ENCODE measurements at regions not wholly inside any gene's neighbourhood (a gene's known extent, or its start where the extent isn't known, plus 50 kb on each side); places are given as distances from the start of the nearest gene placed in this dataset.

- Histone ChIP-seq H3K9me3 (ENCODE audit: low read length) (no peaks in the 10 kb centered on the region), H3K4me2 (ENCODE audit: low read length) (no peak overlapping the region), H3K4me3 (ENCODE audit: low read length) (no peak overlapping the region), H3K36me3 (ENCODE audit: insufficient read depth, low read length) (no peaks in the 10 kb centered on the region), H3K9ac (ENCODE audit: low read length) (no peak overlapping the region), H3K79me2 (replicated peaks; ENCODE audit: insufficient read depth, low read length) (no peaks in the 10 kb centered on the region), H3K27me3 (ENCODE audit: insufficient read depth, low read depth, low read length) (no peaks in the 10 kb centered on the region), H3K27ac (ENCODE audit: low read length) (no peak overlapping the region), H2AFZ (ENCODE audit: low read depth, low read length) (no peak overlapping the region), H3F3A (ENCODE audit: insufficient read depth, low read length, poor library complexity, severe bottlenecking) (no peaks in the 10 kb centered on the region), H3K9me2 (ENCODE audit: insufficient read depth, low read length) (no peaks in the 10 kb centered on the region), H4K20me1 (ENCODE audit: insufficient read depth) (no peaks in the 10 kb centered on the region)
- no peak for TF ChIP-seq POLR2AphosphoS5 (IDR thresholded peaks at IDR 0.05)
- TF ChIP-seq SMC3 (conservative IDR thresholded peaks at IDR 0.05; ENCODE audit: poor library complexity): no peak
- no peak for TF ChIP-seq EZH2 (IDR thresholded peaks at IDR 0.05; ENCODE audit: borderline replicate concordance, insufficient read depth, low read length, poor library complexity, severe bottlenecking)
These were observed 163.5 kb upstream of the NEBL start for GRCh38 chr10:21060626-21061025.

GRCh38 chr10:21057989-21058388 lies 160.9 kb upstream of the NEBL start:
- no peak overlapping the region for H2AFZ ChIP-seq (ENCODE audit: low read depth, low read length)
- TF ChIP-seq MXI1 (conservative IDR thresholded peaks at IDR 0.05; ENCODE audit: poor library complexity, severe bottlenecking) (no peak), RAD21 (conservative IDR thresholded peaks at IDR 0.05) (no peak), EZH2 (IDR thresholded peaks at IDR 0.05; ENCODE audit: borderline replicate concordance, insufficient read depth, low read length, poor library complexity, severe bottlenecking) (no peak), EP300 (conservative IDR thresholded peaks at IDR 0.05; ENCODE audit: poor library complexity, severe bottlenecking) (no peak), TAF1 (IDR thresholded peaks at IDR 0.05; ENCODE audit: low read depth) (no peak), POLR2AphosphoS5 (IDR thresholded peaks at IDR 0.05) (no peak), SMC3 (conservative IDR thresholded peaks at IDR 0.05; ENCODE audit: poor library complexity) (no peak)
- TF ChIP-seq, protein P1, sequence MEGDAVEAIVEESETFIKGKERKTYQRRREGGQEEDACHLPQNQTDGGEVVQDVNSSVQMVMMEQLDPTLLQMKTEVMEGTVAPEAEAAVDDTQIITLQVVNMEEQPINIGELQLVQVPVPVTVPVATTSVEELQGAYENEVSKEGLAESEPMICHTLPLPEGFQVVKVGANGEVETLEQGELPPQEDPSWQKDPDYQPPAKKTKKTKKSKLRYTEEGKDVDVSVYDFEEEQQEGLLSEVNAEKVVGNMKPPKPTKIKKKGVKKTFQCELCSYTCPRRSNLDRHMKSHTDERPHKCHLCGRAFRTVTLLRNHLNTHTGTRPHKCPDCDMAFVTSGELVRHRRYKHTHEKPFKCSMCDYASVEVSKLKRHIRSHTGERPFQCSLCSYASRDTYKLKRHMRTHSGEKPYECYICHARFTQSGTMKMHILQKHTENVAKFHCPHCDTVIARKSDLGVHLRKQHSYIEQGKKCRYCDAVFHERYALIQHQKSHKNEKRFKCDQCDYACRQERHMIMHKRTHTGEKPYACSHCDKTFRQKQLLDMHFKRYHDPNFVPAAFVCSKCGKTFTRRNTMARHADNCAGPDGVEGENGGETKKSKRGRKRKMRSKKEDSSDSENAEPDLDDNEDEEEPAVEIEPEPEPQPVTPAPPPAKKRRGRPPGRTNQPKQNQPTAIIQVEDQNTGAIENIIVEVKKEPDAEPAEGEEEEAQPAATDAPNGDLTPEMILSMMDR (IDR thresholded peaks at IDR 0.05; ENCODE audit: poor library complexity, severe bottlenecking): no peak
- TF ChIP-seq, protein P2, sequence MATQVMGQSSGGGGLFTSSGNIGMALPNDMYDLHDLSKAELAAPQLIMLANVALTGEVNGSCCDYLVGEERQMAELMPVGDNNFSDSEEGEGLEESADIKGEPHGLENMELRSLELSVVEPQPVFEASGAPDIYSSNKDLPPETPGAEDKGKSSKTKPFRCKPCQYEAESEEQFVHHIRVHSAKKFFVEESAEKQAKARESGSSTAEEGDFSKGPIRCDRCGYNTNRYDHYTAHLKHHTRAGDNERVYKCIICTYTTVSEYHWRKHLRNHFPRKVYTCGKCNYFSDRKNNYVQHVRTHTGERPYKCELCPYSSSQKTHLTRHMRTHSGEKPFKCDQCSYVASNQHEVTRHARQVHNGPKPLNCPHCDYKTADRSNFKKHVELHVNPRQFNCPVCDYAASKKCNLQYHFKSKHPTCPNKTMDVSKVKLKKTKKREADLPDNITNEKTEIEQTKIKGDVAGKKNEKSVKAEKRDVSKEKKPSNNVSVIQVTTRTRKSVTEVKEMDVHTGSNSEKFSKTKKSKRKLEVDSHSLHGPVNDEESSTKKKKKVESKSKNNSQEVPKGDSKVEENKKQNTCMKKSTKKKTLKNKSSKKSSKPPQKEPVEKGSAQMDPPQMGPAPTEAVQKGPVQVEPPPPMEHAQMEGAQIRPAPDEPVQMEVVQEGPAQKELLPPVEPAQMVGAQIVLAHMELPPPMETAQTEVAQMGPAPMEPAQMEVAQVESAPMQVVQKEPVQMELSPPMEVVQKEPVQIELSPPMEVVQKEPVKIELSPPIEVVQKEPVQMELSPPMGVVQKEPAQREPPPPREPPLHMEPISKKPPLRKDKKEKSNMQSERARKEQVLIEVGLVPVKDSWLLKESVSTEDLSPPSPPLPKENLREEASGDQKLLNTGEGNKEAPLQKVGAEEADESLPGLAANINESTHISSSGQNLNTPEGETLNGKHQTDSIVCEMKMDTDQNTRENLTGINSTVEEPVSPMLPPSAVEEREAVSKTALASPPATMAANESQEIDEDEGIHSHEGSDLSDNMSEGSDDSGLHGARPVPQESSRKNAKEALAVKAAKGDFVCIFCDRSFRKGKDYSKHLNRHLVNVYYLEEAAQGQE (IDR thresholded peaks at IDR 0.05; ENCODE audit: borderline replicate concordance): no peak
- H3F3A ChIP-seq (ENCODE audit: insufficient read depth, low read length, poor library complexity, severe bottlenecking): no peaks in the 10 kb centered on the region
- H3K36me3 ChIP-seq (ENCODE audit: insufficient read depth, low read length): no peaks in the 10 kb centered on the region
- no peaks in the 10 kb centered on the region for H4K20me1 ChIP-seq (ENCODE audit: insufficient read depth)
- H3K4me3 ChIP-seq (ENCODE audit: low read length): no peak overlapping the region
- no peaks in the 10 kb centered on the region for H3K79me2 ChIP-seq (replicated peaks; ENCODE audit: insufficient read depth, low read length)
- H3K9ac ChIP-seq (ENCODE audit: low read length): no peak overlapping the region
- no peaks in the 10 kb centered on the region for H3K27me3 ChIP-seq (ENCODE audit: insufficient read depth, low read depth, low read length)
- H3K9me2 ChIP-seq (ENCODE audit: insufficient read depth, low read length): no peaks in the 10 kb centered on the region
- no peak overlapping the region for H3K4me2 ChIP-seq (ENCODE audit: low read length)
- no peaks in the 10 kb centered on the region for H3K9me3 ChIP-seq (ENCODE audit: low read length)
- H3K27ac ChIP-seq (ENCODE audit: low read length): no peak overlapping the region

- Histone ChIP-seq H3K4me2 (ENCODE audit: low read length) (no peak overlapping the region), H3K27ac (ENCODE audit: low read length) (no peak overlapping the region), H3K9ac (ENCODE audit: low read length) (no peak overlapping the region), H3K36me3 (ENCODE audit: insufficient read depth, low read length) (no peaks in the 10 kb centered on the region), H3K79me2 (replicated peaks; ENCODE audit: insufficient read depth, low read length) (no peaks in the 10 kb centered on the region), H3K9me3 (ENCODE audit: low read length) (no peaks in the 10 kb centered on the region), H3K9me2 (ENCODE audit: insufficient read depth, low read length) (no peaks in the 10 kb centered on the region), H2AFZ (ENCODE audit: low read depth, low read length) (no peak overlapping the region), H3K4me3 (ENCODE audit: low read length) (no peak overlapping the region), H3F3A (ENCODE audit: insufficient read depth, low read length, poor library complexity, severe bottlenecking) (no peaks in the 10 kb centered on the region), H3K27me3 (ENCODE audit: insufficient read depth, low read depth, low read length) (no peaks in the 10 kb centered on the region), H4K20me1 (ENCODE audit: insufficient read depth) (no peaks in the 10 kb centered on the region)
- TF ChIP-seq EZH2 (IDR thresholded peaks at IDR 0.05; ENCODE audit: borderline replicate concordance, insufficient read depth, low read length, poor library complexity, severe bottlenecking) (no peak), POLR2AphosphoS5 (IDR thresholded peaks at IDR 0.05) (no peak), MXI1 (conservative IDR thresholded peaks at IDR 0.05; ENCODE audit: poor library complexity, severe bottlenecking) (no peak), EP300 (conservative IDR thresholded peaks at IDR 0.05; ENCODE audit: poor library complexity, severe bottlenecking) (no peak), TAF1 (IDR thresholded peaks at IDR 0.05; ENCODE audit: low read depth) (no peak), RAD21 (conservative IDR thresholded peaks at IDR 0.05) (no peak), SMC3 (conservative IDR thresholded peaks at IDR 0.05; ENCODE audit: poor library complexity) (no peak)
- TF ChIP-seq, protein P2 (IDR thresholded peaks at IDR 0.05; ENCODE audit: borderline replicate concordance): no peak
- TF ChIP-seq, protein P1 (IDR thresholded peaks at IDR 0.05; ENCODE audit: poor library complexity, severe bottlenecking): no peak
These were observed 160.3 kb upstream of the NEBL start for GRCh38 chr10:21057436-21057835.
